ENCODE measurements at regions not wholly inside any gene's neighbourhood (a gene's known extent, or its start where the extent isn't known, plus 50 kb on each side); places are given as distances from the start of the nearest gene placed in this dataset.

GRCh38 chr4:19009881-19010280 is 988.3 kb upstream of the LCORL start:
- no peak for DNase-seq

- DNase-seq = no peak
These were observed 983.7 kb upstream of the LCORL start for GRCh38 chr4:19005211-19005610.

- DNase-seq = no peak
These were observed 980.6 kb upstream of the LCORL start for GRCh38 chr4:19002170-19002569.

- no peak for DNase-seq
These were observed 978.0 kb upstream of the LCORL start for GRCh38 chr4:18999595-18999994.

- DNase-seq = no peak
These were observed 959.7 kb upstream of the LCORL start for GRCh38 chr4:18981234-18981615.

- no peak for DNase-seq
These were observed 959.1 kb upstream of the LCORL start for GRCh38 chr4:18980516-18981233.

GRCh38 chr4:18976884-18977283 is 955.3 kb upstream of the LCORL start:
- DNase-seq = no peak

- no peak for DNase-seq
These were observed 954.6 kb upstream of the LCORL start for GRCh38 chr4:18975916-18976808.

- DNase-seq = no peak
These were observed 951.7 kb upstream of the LCORL start for GRCh38 chr4:18973296-18973695.

- no peak for DNase-seq
These were observed 940.3 kb upstream of the LCORL start for GRCh38 chr4:18961879-18962278.

- no peak for DNase-seq
These were observed 939.7 kb upstream of the LCORL start for GRCh38 chr4:18961266-18961665.

GRCh38 chr4:18957716-18958115 is 936.2 kb upstream of the LCORL start:
- DNase-seq = no peak

- no peak for DNase-seq
These were observed 933.0 kb upstream of the LCORL start for GRCh38 chr4:18954538-18954937.

- no peak for DNase-seq
These were observed 932.1 kb upstream of the LCORL start for GRCh38 chr4:18953613-18954012.

GRCh38 chr4:18945464-18945863 is 923.9 kb upstream of the LCORL start:
- no peak for DNase-seq

GRCh38 chr4:18942874-18943273 is 921.3 kb upstream of the LCORL start:
- no peak for DNase-seq

GRCh38 chr4:18938343-18939099 is 917.0 kb upstream of the LCORL start:
- DNase-seq = no peak

- DNase-seq = no peak
These were observed 916.2 kb upstream of the LCORL start for GRCh38 chr4:18937746-18938145.

- DNase-seq = no peak
These were observed 915.5 kb upstream of the LCORL start for GRCh38 chr4:18937080-18937479.

- DNase-seq = no peak
These were observed 914.2 kb upstream of the LCORL start for GRCh38 chr4:18935659-18936345.

GRCh38 chr4:18934197-18934596 is 912.6 kb upstream of the LCORL start:
- DNase-seq = no peak

- DNase-seq = no peak
These were observed 911.3 kb upstream of the LCORL start for GRCh38 chr4:18932730-18933339.

All from stimulated activated CD4-positive, alpha-beta T cell treated with anti-CD3 and anti-CD28 coated beads, Interleukin-2, amount 100 ng/mL, for 48 hours (primary cell).